OCI-LY1 (cell line): ENCODE measurements at regions not wholly inside any gene's neighbourhood (a gene's known extent, or its start where the extent isn't known, plus 50 kb on each side); places are given as distances from the start of the nearest gene placed in this dataset.

Experiments
- H2AFZ ChIP-seq: fragments of 200-600 bp; sonication (generic), shearing (Covaris generic); 2 replicates; pipeline ENCODE4 v1.6.0; 2014; ENCODE audit warnings: antibody characterized with exemption, mild to moderate bottlenecking, low read length
- H3F3A ChIP-seq: fragments of 200-600 bp; sonication (generic), shearing (Covaris generic); 2 replicates; pipeline ENCODE4 v1.6.0; 2014; ENCODE audit warnings: mild to moderate bottlenecking, antibody characterized with exemption, low read length, moderate library complexity; ENCODE audit not compliant: insufficient read depth
- H3K27ac ChIP-seq: fragments of 200-600 bp; sonication (generic); 2 replicates; pipeline ENCODE4 v1.5.1; 2014; ENCODE audit warnings: low read length, mixed run types, mild to moderate bottlenecking, low read depth; ENCODE audit not compliant: poor library complexity, severe bottlenecking
- H3K27me3 ChIP-seq: fragments of 200-600 bp; sonication (generic); 2 replicates; pipeline ENCODE4 v1.6.0; 2014; ENCODE audit warnings: antibody characterized with exemption, mild to moderate bottlenecking, low read length, moderate library complexity; ENCODE audit not compliant: insufficient read depth
- H3K36me3 ChIP-seq: fragments of 200-600 bp; sonication (generic); 2 replicates; pipeline ENCODE4 v1.6.1; 2014; ENCODE audit warnings: mild to moderate bottlenecking, antibody characterized with exemption, low read length, moderate library complexity, mixed read lengths; ENCODE audit not compliant: insufficient read depth
- H3K4me1 ChIP-seq: fragments of 200-600 bp; sonication (generic); 2 replicates; pipeline ENCODE4 v1.5.1; 2014; ENCODE audit warnings: mild to moderate bottlenecking, low read length, moderate library complexity; ENCODE audit not compliant: insufficient read depth, severe bottlenecking
- H3K4me2 ChIP-seq: fragments of 200-600 bp; sonication (generic), shearing (Covaris generic); 2 replicates; pipeline ENCODE4 v1.6.1; 2014; ENCODE audit warnings: low read length
- H3K4me3 ChIP-seq: fragments of 200-600 bp; sonication (generic); 2 replicates; pipeline ENCODE4 v1.5.1; 2014; ENCODE audit warnings: low read length, low read depth, mild to moderate bottlenecking, mixed read lengths; ENCODE audit not compliant: poor library complexity, severe bottlenecking
- H3K79me2 ChIP-seq: fragments of 200-600 bp; shearing (Covaris generic); 2 replicates; pipeline ENCODE4 v1.6.1; 2016; ENCODE audit warnings: mixed run types, low read length, mixed read lengths; ENCODE audit not compliant: insufficient read depth
- H3K9ac ChIP-seq: fragments of 200-600 bp; sonication (generic), shearing (Covaris generic); 2 replicates; pipeline ENCODE4 v1.6.1; 2014; ENCODE audit warnings: mild to moderate bottlenecking, low read length, mixed read lengths
- H3K9me2 ChIP-seq: fragments of 200-600 bp; sonication (generic), shearing (Covaris generic); 2 replicates; pipeline ENCODE4 v1.6.1; 2014; ENCODE audit warnings: low read depth, mild to moderate bottlenecking, low read length, mixed read lengths
- H3K9me3 ChIP-seq: fragments of 200-600 bp; shearing (Covaris generic); 2 replicates; pipeline ENCODE4 v1.6.1; 2014; ENCODE audit warnings: low read length, mixed read lengths
- H4K20me1 ChIP-seq: fragments of 200-600 bp; sonication (generic), shearing (Covaris generic); 2 replicates; pipeline ENCODE4 v1.6.0; 2016; ENCODE audit warnings: mild to moderate bottlenecking, low read length; ENCODE audit not compliant: insufficient read depth
- CTCF ChIP-seq: fragments of 200-600 bp; sonication (generic), shearing (Covaris generic); IDR thresholded peaks from 2 replicates; pipeline ENCODE4 v1.5.1; 2017; ENCODE audit warnings: mild to moderate bottlenecking, antibody characterized with exemption, low read length, moderate library complexity, mixed read lengths
- EZH2 ChIP-seq: fragments of 200-600 bp; sonication (generic), shearing (Covaris generic); IDR thresholded peaks from 2 replicates; pipeline ENCODE4 v1.8.0; 2017; ENCODE audit warnings: borderline replicate concordance, mixed run types, mild to moderate bottlenecking, antibody characterized with exemption, low read length, moderate library complexity, mixed read lengths

GRCh38 chr7:106964466-106964865 lies 80.0 kb upstream of the PRKAR2B start:
- Histone ChIP-seq H3K79me2 (no peaks in the 10 kb centered on the region), H3K4me3 (no peak overlapping the region), H3K9ac (no peak overlapping the region), H3K9me3 (no peaks in the 10 kb centered on the region), H2AFZ (no peak overlapping the region), H3K9me2 (no peaks in the 10 kb centered on the region), H3F3A (no peaks in the 10 kb centered on the region), H3K36me3 (no peaks in the 10 kb centered on the region), H3K27ac (no peak overlapping the region), H3K4me1 (no peaks in the 10 kb centered on the region), H3K4me2 (no peak overlapping the region), H4K20me1 (no peaks in the 10 kb centered on the region), H3K27me3 (peaks cover 12% of the 10 kb centered on the region; the same call in 1 of the 2 replicates)
- TF ChIP-seq CTCF, result no peak
- no peak for TF ChIP-seq EZH2

GRCh38 chr7:106965108-106965507 lies 79.4 kb upstream of the PRKAR2B start:
- Histone ChIP-seq H3K27me3 (peaks cover 12% of the 10 kb centered on the region; the same call in 1 of the 2 replicates), H3K9ac (no peak overlapping the region), H2AFZ (no peak overlapping the region), H3K27ac (no peak overlapping the region), H3K9me3 (no peaks in the 10 kb centered on the region), H3K79me2 (no peaks in the 10 kb centered on the region), H3K4me2 (no peak overlapping the region), H3K4me1 (no peaks in the 10 kb centered on the region), H4K20me1 (no peaks in the 10 kb centered on the region), H3F3A (no peaks in the 10 kb centered on the region), H3K9me2 (no peaks in the 10 kb centered on the region), H3K4me3 (no peak overlapping the region), H3K36me3 (no peaks in the 10 kb centered on the region)
- TF ChIP-seq EZH2 (no peak), CTCF (no peak)

- Histone ChIP-seq H3K9me3 (no peaks in the 10 kb centered on the region), H3K27me3 (peaks cover 12% of the 10 kb centered on the region; the same call in 1 of the 2 replicates), H3K4me3 (no peak overlapping the region), H3K4me1 (no peaks in the 10 kb centered on the region), H3K79me2 (no peaks in the 10 kb centered on the region), H4K20me1 (no peaks in the 10 kb centered on the region), H3K9me2 (no peaks in the 10 kb centered on the region), H3K9ac (no peak overlapping the region), H3K36me3 (no peaks in the 10 kb centered on the region), H2AFZ (no peak overlapping the region), H3F3A (no peaks in the 10 kb centered on the region), H3K27ac (no peak overlapping the region), H3K4me2 (no peak overlapping the region)
- TF ChIP-seq CTCF (no peak), EZH2 (no peak)
These were observed 78.4 kb upstream of the PRKAR2B start for GRCh38 chr7:106966121-106966520.
